ENCODE measurements at regions not wholly inside any gene's neighbourhood (a gene's known extent, or its start where the extent isn't known, plus 50 kb on each side); places are given as distances from the start of the nearest gene placed in this dataset.

DNA sequence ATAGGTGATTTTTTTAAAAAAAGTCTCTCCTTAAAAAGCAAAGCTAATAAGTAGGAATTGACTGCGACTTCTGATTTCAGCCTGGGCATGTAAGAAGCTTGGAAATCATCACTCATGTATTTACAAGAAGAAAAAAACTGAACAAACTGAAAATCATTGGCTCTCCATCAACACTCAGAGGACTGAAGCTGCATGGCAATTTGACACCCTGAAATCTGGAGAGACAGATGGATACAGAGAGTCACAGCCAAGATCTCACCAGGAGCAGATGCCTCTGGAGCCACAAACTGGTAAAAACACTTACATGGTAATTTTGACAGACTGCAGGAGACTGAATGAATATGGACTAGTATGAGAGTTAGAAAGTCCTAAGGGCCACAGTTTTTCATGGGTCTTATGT lies 191.2 kb upstream of the TCF21 start:
- TF ChIP-seq GABPA (IDR thresholded peaks at IDR 0.05 in 1 of 2, conservative IDR thresholded peaks at IDR 0.05 in 1 of 2): no peak
- no peak for TF ChIP-seq FOXA1 (IDR thresholded peaks at IDR 0.05)
